B cell (primary cell): ENCODE measurements at regions not wholly inside any gene's neighbourhood (a gene's known extent, or its start where the extent isn't known, plus 50 kb on each side); places are given as distances from the start of the nearest gene placed in this dataset.

ENCODE experiments used
- ATAC-seq: fragments of 200-7000 bp; cut with Tn5 transposase; one replicate; pipeline ENCODE4 v1.10.0; 2021; ENCODE audit warnings: low read depth, mild to moderate bottlenecking, moderate number of reproducible peaks, moderate library complexity
- CTCF ChIA-PET: fragments of 350-600 bp; sonication (Branson Sonifier 250); formaldehyde crosslinking; loops from one replicate; lab custom pipeline; 2021; ENCODE audit warnings: antibody characterized with exemption, inconsistent platforms; lab: Charles Lee
- POLR2A ChIA-PET: fragments of 350-600 bp; sonication (Branson Sonifier 250); formaldehyde crosslinking; loops from one replicate; lab custom pipeline; 2021; ENCODE audit warnings: antibody characterized with exemption; lab: Charles Lee
- DNase-seq: peaks from one replicate; pipeline ENCODE4 v3.0.0; 2013
- H2AFZ ChIP-seq: 2 replicates; pipeline ENCODE4 v1.6.1; 2012; ENCODE audit warnings: mild to moderate bottlenecking, low read depth, low read length; ENCODE audit not compliant: insufficient read depth, poor library complexity, severe bottlenecking
- H3K27ac ChIP-seq, 2 donors: 1 replicate in 1 of 2; 2 replicates in 1 of 2; pipeline ENCODE4 v1.5.1; 2012 to 2013; ENCODE audit warnings: low read length in 2 of 2, mild to moderate bottlenecking in 2 of 2, moderate library complexity in 1 of 2
- H3K27me3 ChIP-seq, 4 experiments: fragments of 200-600 bp in 1 of 4; sonication (generic) in 1 of 4; replicated peaks in 1 of 4; 1 replicate in 2 of 4; 2 replicates in 2 of 4; pipeline versions ENCODE4 v1.6.1 to v1.7.0; 2013 to 2016; ENCODE audit warnings: low read length in 3 of 4, mild to moderate bottlenecking in 2 of 4, mixed read lengths in 1 of 4, moderate library complexity in 1 of 4; ENCODE audit not compliant: insufficient read depth in 4 of 4, control insufficient read depth in 3 of 4; ENCODE audit errors: control extremely low read depth in 1 of 4
- H3K36me3 ChIP-seq, 2 experiments: replicated peaks in 1 of 2; 1 replicate in 1 of 2; 2 replicates in 1 of 2; pipeline versions ENCODE4 v1.6.1 to v1.7.1; 2013; ENCODE audit warnings: low read length in 1 of 2; ENCODE audit not compliant: insufficient read depth in 2 of 2, control insufficient read depth in 1 of 2; ENCODE audit errors: control extremely low read depth in 1 of 2, extremely low read depth in 1 of 2
- H3K4me1 ChIP-seq, 2 donors: fragments of 200-600 bp in 1 of 2; sonication (generic) in 1 of 2; 1 replicate in 1 of 2; 2 replicates in 1 of 2; pipeline versions ENCODE4 v1.5.1 to v1.6.1; 2013 to 2017; ENCODE audit warnings: low read length in 2 of 2; ENCODE audit not compliant: control insufficient read depth in 2 of 2, insufficient read depth in 2 of 2
- H3K4me2 ChIP-seq: replicated peaks from 2 replicates; pipeline ENCODE3; 2012; ENCODE audit warnings: mild to moderate bottlenecking, low read depth, low read length; ENCODE audit not compliant: poor library complexity, severe bottlenecking
- H3K4me3 ChIP-seq, 5 experiments: fragments of 200-600 bp in 1 of 5; sonication (generic) in 1 of 5; 1 replicate in 3 of 5; 2 replicates in 2 of 5; pipeline versions ENCODE4 v1.5.1 to v1.7.0; 2011 to 2016; ENCODE audit warnings: low read length in 4 of 5, mild to moderate bottlenecking in 4 of 5, low read depth in 2 of 5, control low read depth in 1 of 5, moderate library complexity in 1 of 5; ENCODE audit not compliant: insufficient read depth in 1 of 5; ENCODE audit errors: control extremely low read depth in 1 of 5, extremely low read depth in 1 of 5
- H3K79me2 ChIP-seq: fragments of 200-600 bp; sonication (generic); one replicate; pipeline ENCODE4 v1.6.0; 2016; ENCODE audit warnings: low read length; ENCODE audit not compliant: control insufficient read depth, insufficient read depth
- H3K9ac ChIP-seq: fragments of 200-600 bp; sonication (generic); 2 replicates; pipeline ENCODE4 v1.6.1; 2017; ENCODE audit warnings: mild to moderate bottlenecking, low read length, moderate library complexity
- H3K9me3 ChIP-seq, 3 donors: one replicate each; pipeline versions ENCODE4 v1.6.1 to v1.7.1; 2013; ENCODE audit warnings: low read length in 2 of 3; ENCODE audit not compliant: control insufficient read depth in 2 of 3, insufficient read depth in 1 of 3; ENCODE audit errors: control extremely low read depth in 1 of 3
- H4K20me1 ChIP-seq: 2 replicates; pipeline ENCODE4 v1.6.0; 2012; ENCODE audit warnings: mild to moderate bottlenecking, low read length; ENCODE audit not compliant: insufficient read depth, control insufficient read depth, poor library complexity, severe bottlenecking
- H3K27ac Mint-ChIP-seq: one replicate; pipeline ENCODE4 v1.8.0; 2021; ENCODE audit warnings: mixed read lengths
- H3K27me3 Mint-ChIP-seq: one replicate; pipeline ENCODE4 v1.8.0; 2021; ENCODE audit warnings: mixed read lengths
- H3K4me1 Mint-ChIP-seq: one replicate; pipeline ENCODE4 v1.8.0; 2021; ENCODE audit warnings: mixed read lengths
- H3K4me3 Mint-ChIP-seq: one replicate; pipeline ENCODE4 v1.8.0; 2021; ENCODE audit warnings: mixed read lengths
- H3K9me3 Mint-ChIP-seq: one replicate; pipeline ENCODE4 v1.8.0; 2022; ENCODE audit warnings: mixed read lengths; ENCODE audit not compliant: insufficient read depth
- CTCF ChIP-seq: fragments of 200-600 bp; IDR thresholded peaks from one replicate; pipeline ENCODE4 v1.8.0; 2022; ENCODE audit warnings: antibody characterized with exemption, mild to moderate bottlenecking
- EZH2 ChIP-seq: IDR thresholded peaks from 2 replicates; pipeline ENCODE4 v1.6.1; 2012; ENCODE audit warnings: borderline replicate concordance, low read depth, mild to moderate bottlenecking, moderate library complexity, low read length; ENCODE audit not compliant: insufficient read depth, poor library complexity, severe bottlenecking
- WGBS: methylation state at CpG from one replicate; pipeline ENCODE4 v1.1.5; 2013; ENCODE audit warnings: missing lambda C conversion rate; ENCODE audit not compliant: insufficient coverage; 5-methylcytosine and 5-hydroxymethylcytosine counted together
- intact Hi-C: fragments of 100-400 bp; cut with micrococcal nuclease; formaldehyde crosslinking; loops from one replicate; pipeline ENCODE4 v1.10.0; 2022

GRCh38 chr10:83357004-83357403 lies 782.3 kb upstream of the GHITM start:
- H3K36me3 ChIP-seq: no peaks in the 10 kb centered on the region
- H3K27me3 ChIP-seq: no peaks in the 10 kb centered on the region
- H3K4me2 ChIP-seq: no peak overlapping the region
- Mint-ChIP-seq H3K27ac (no peak overlapping the region), H3K4me1 (no peaks in the 10 kb centered on the region), H3K9me3 (peaks cover 6% of the 10 kb centered on the region), H3K27me3 (no peaks in the 10 kb centered on the region), H3K4me3 (no peak overlapping the region)
- no peaks in the 10 kb centered on the region for H4K20me1 ChIP-seq
- no CpG with 5 or more reads among the region's 1 CpG for WGBS
- POLR2A ChIA-PET: no interaction called here
- no peak overlapping the region for H2AFZ ChIP-seq
- no peaks in the 10 kb centered on the region for H3K4me1 ChIP-seq
- CTCF ChIA-PET: no interaction called here
- no peak overlapping the region for H3K27ac ChIP-seq
- no peaks in the 10 kb centered on the region for H3K79me2 ChIP-seq
- H3K9ac ChIP-seq: no peak overlapping the region
- H3K4me3 ChIP-seq: no peak overlapping the region
- DNase-seq (no peak), ATAC-seq (no peak)
- peaks cover 0 to 8% (median 0%) of the 10 kb centered on the region in 3 donors for H3K9me3 ChIP-seq
- no peak for TF ChIP-seq CTCF
- TF ChIP-seq EZH2: no peak
- intact Hi-C loops: no loop called here

- Histone ChIP-seq H3K79me2 (no peaks in the 10 kb centered on the region), H4K20me1 (no peaks in the 10 kb centered on the region), H3K4me1 (no peaks in the 10 kb centered on the region), H2AFZ (no peak overlapping the region), H3K9ac (no peak overlapping the region), H3K36me3 (no peaks in the 10 kb centered on the region), H3K4me3 (no peak overlapping the region), H3K27ac (no peak overlapping the region), H3K9me3 (peaks cover 0 to 8% (median 0%) of the 10 kb centered on the region in 3 donors), H3K4me2 (no peak overlapping the region), H3K27me3 (no peaks in the 10 kb centered on the region)
- no peak for DNase-seq
- Mint-ChIP-seq H3K27ac (no peak overlapping the region), H3K27me3 (no peaks in the 10 kb centered on the region), H3K4me1 (no peaks in the 10 kb centered on the region), H3K9me3 (peaks cover 6% of the 10 kb centered on the region), H3K4me3 (no peak overlapping the region)
- POLR2A ChIA-PET: no interaction called here
- CTCF ChIA-PET: no interaction called here
- ATAC-seq: no peak
- intact Hi-C loops: no loop called here
- TF ChIP-seq EZH2: no peak
- no peak for TF ChIP-seq CTCF
Observed at GRCh38 chr10:83357627-83358026, 781.7 kb upstream of the GHITM start.
